Uterus (tissue), 2 donors: ENCODE measurements at regions not wholly inside any gene's neighbourhood (a gene's known extent, or its start where the extent isn't known, plus 50 kb on each side); places are given as distances from the start of the nearest gene placed in this dataset.

Experiments
- CTCF ChIP-seq, 4 experiments: fragments of 200-600 bp in 2 of 4; fragments of 450-650 bp in 2 of 4; sonication (generic) in 2 of 4; IDR thresholded peaks; one replicate each; pipeline ENCODE4 v1.5.1; 2016 to 2019; ENCODE audit warnings: antibody characterized with exemption in 4 of 4, mild to moderate bottlenecking in 2 of 4, moderate library complexity in 1 of 4
- POLR2A ChIP-seq, 2 donors: fragments of 450-650 bp; IDR thresholded peaks; one replicate each; pipeline ENCODE4 v1.6.1; 2016; ENCODE audit warnings: antibody characterized with exemption in 2 of 2, mild to moderate bottlenecking in 1 of 2, moderate library complexity in 1 of 2

GRCh38 chr5:72557167-72558045 lies 50.2 kb upstream of the ZNF366 start:
- TF ChIP-seq CTCF (IDR thresholded peaks at IDR 0.05) (no peak), POLR2A (IDR thresholded peaks at IDR 0.05) (no peak)
